Spinal cord (tissue), 9 donors: ENCODE measurements at regions not wholly inside any gene's neighbourhood (a gene's known extent, or its start where the extent isn't known, plus 50 kb on each side); places are given as distances from the start of the nearest gene placed in this dataset.

ENCODE experiments used
- DNase-seq, 6 donors: peaks; one replicate each; pipeline versions ENCODE4 v3.0.0 to v3.0.0-alpha.2; 2013 to 2015; ENCODE audit warnings: low spot score in 6 of 6, low read depth in 4 of 6
- H3K27ac ChIP-seq: one replicate; pipeline ENCODE4 v1.5.1; 2013; ENCODE audit warnings: low read depth, low read length, control low read depth
- H3K27me3 ChIP-seq: one replicate; pipeline ENCODE4 v1.6.1; 2013; ENCODE audit warnings: low read length; ENCODE audit not compliant: control insufficient read depth, insufficient read depth
- H3K36me3 ChIP-seq: one replicate; pipeline ENCODE4 v1.6.1; 2013; ENCODE audit warnings: low read length; ENCODE audit not compliant: control insufficient read depth, insufficient read depth
- H3K4me1 ChIP-seq: one replicate; pipeline ENCODE4 v1.6.1; 2013; ENCODE audit warnings: low read length; ENCODE audit not compliant: control insufficient read depth, insufficient read depth
- H3K4me3 ChIP-seq: one replicate; pipeline ENCODE4 v1.5.1; 2013; ENCODE audit warnings: low read depth, low read length, control low read depth
- H3K9me3 ChIP-seq: one replicate; pipeline ENCODE4 v1.6.1; 2013; ENCODE audit warnings: low read length; ENCODE audit not compliant: control insufficient read depth, insufficient read depth
- WGBS: methylation state at CpG from one replicate; pipeline ENCODE4 v1.1.5; 2013; ENCODE audit warnings: missing lambda C conversion rate; ENCODE audit not compliant: insufficient coverage; 5-methylcytosine and 5-hydroxymethylcytosine counted together
- donor health status: healthy.

DNA sequence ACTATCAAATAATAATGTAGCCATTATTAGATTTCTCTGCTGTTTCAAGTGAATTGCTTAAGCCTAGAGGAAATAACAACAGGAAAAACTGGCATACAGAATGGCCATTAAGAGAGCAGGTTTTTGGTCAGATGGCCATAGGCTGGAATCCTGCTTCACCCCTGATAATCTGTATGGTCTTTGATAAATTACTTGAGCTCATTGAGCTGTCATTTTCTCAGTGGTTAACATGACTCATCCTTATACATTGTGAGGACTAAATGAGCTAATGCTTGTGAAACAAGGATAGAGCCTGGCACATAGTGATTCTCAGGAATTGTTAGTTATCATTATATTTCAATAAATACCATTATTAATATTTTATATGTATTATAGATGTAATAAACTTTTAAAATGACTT lies 516.5 kb downstream of the KIF4B start:
- no peaks in the 10 kb centered on the region for H3K4me1 ChIP-seq
- no peak overlapping the region for H3K4me3 ChIP-seq
- no peaks in the 10 kb centered on the region for H3K27me3 ChIP-seq
- DNase-seq: peak in 1 of 6 donors; percentile 25
- H3K9me3 ChIP-seq: no peaks in the 10 kb centered on the region
- no peaks in the 10 kb centered on the region for H3K36me3 ChIP-seq
- no peak overlapping the region for H3K27ac ChIP-seq

DNA sequence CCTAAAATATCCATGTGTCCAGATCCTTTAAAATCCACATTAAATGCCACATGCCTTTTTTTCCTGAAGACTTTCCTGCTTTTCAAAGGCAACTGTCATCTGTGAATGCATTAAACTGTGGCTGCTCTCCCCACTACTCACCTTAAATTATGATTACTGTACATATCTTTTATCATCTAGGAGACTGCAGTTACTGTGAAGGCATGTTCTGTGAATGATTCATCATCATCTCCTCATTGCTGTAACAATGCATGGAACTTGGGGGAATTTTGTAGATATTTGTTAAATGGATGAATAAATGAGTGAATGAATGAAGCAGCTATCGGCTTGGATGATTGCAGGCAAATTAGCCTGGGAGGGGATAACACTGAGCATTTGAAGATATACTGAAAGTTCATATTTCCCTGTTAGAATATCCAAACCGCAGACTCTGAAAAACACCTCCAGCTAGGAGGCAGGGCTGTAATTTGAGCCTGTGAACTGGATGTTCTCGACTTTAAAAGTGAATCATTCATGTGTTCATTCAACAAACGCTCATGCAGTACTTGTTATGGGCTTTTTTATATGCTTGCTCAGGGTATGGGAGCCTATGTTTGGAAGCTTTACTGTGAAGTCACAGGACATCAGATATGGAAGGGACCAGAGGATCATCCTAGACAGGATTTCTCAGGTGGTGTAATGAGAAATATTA lies 519.2 kb downstream of the KIF4B start:
- Histone ChIP-seq H3K9me3 (no peaks in the 10 kb centered on the region), H3K4me1 (no peaks in the 10 kb centered on the region), H3K4me3 (no peak overlapping the region), H3K27ac (no peak overlapping the region), H3K36me3 (no peaks in the 10 kb centered on the region), H3K27me3 (no peaks in the 10 kb centered on the region)
- 59% methylated on average over 2 of the region's 4 CpGs for WGBS
- DNase-seq: no peak

DNA sequence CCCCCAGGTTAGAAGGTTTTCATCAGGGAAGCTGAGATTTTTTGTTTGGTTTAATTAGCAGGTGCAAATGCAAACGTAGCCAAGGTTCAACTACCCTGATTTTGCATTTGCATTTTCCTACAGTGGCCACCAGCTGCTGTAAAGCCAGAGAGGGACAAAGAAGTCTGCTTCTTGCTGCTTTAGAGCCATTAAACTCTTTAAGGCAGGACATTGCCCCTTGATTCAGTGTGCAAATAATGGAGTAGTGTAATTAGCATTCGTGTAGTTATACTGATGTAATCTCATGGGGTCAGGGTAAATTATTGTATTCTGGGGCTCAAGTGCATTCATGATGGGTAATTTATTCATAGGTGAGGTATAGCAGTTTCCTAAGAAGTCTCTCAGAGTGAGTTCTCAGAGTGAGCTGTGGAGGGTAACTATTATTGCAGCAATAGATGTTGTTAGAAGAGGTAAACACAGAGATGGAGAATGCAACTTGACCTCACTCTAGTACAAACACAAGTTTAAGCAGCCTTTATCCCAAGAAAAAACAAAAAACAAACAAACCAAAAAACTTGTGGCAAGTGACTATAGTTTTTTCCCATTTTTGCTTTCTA lies 526.5 kb downstream of the KIF4B start:
- Histone ChIP-seq H3K36me3 (no peaks in the 10 kb centered on the region), H3K4me1 (no peaks in the 10 kb centered on the region), H3K9me3 (no peaks in the 10 kb centered on the region), H3K4me3 (no peak overlapping the region), H3K27me3 (no peaks in the 10 kb centered on the region), H3K27ac (no peak overlapping the region)
- peak in 3 of 6 donors; percentile 16 to 80 (median 17) for DNase-seq
- 6% methylated on average over 2 of the region's 2 CpGs for WGBS

DNA sequence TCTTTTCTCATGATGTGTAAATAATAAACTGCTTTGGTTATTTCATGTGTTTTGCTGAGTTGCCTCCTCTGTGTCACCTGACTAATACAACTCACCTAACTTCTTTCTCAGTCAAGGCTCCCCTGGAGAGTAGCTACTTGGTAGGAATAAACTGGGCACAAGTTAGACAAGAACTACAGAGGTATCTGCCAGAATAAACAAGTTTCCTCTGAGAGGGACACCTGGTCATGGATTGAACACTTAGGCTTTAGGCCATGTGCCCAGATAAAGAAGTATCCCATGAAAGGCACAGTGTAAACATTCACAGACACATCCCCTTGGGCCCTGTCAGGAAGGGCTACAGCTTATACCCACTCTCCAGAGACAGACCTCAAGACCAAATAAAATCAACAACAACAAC lies 532.5 kb downstream of the KIF4B start:
- Histone ChIP-seq H3K9me3 (peaks cover 3% of the 10 kb centered on the region), H3K27ac (no peak overlapping the region), H3K4me3 (no peak overlapping the region), H3K27me3 (no peaks in the 10 kb centered on the region), H3K4me1 (no peaks in the 10 kb centered on the region), H3K36me3 (no peaks in the 10 kb centered on the region)
- DNase-seq: no peak

DNA sequence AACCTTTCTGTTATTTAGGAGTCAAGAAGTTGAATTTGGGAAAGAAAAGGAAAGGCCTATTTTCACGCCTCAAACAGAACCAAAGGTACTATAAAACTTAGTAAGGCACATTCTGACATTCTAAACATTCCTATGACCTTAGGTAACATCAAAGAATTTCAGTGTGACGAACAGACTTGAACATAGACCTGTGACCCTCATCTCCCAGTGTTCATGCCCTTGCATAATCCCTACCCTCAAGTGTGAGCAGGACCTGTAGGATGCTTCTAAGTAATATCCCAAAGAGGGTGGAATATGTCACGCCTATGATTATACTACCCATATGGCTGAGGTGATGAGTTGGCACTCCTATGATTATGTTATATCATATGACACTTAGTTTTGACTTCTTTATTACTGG lies 540.9 kb downstream of the KIF4B start:
- no peaks in the 10 kb centered on the region for H3K36me3 ChIP-seq
- no peaks in the 10 kb centered on the region for H3K27me3 ChIP-seq

DNA sequence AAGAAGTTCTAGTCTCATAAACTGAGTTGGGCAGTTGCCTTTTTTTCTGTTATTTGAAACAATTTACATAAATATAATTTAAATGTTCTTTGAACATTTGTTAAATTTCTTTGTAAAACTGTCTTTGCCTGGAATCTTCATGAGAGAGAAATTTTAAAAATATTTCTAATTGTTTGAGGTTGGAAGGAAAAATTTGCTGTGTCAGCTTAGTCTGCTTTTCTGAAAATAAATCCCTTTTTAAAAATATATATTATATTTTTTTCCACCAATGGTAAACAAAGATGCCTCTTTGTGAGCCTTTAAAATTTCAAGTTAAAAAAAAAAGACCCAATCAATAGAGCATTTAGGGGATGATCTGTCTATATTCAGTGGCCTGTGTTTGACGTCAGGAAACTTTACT lies 542.7 kb downstream of the KIF4B start:
- H3K36me3 ChIP-seq: no peaks in the 10 kb centered on the region
- H3K4me1 ChIP-seq: no peaks in the 10 kb centered on the region
- no peak overlapping the region for H3K4me3 ChIP-seq
- DNase-seq: no peak
- H3K27ac ChIP-seq: no peak overlapping the region
- H3K9me3 ChIP-seq: no peaks in the 10 kb centered on the region
- WGBS: no CpG with 5 or more reads among the region's 1 CpG
- no peaks in the 10 kb centered on the region for H3K27me3 ChIP-seq

More for the DNA sequence above, 540.9 kb downstream of the KIF4B start:
- Histone ChIP-seq H3K9me3 (peaks cover 3% of the 10 kb centered on the region), H3K27ac (no peak overlapping the region), H3K4me3 (no peak overlapping the region), H3K4me1 (no peaks in the 10 kb centered on the region)
- DNase-seq: no peak
- no CpG with 5 or more reads among the region's 3 CpGs for WGBS

DNA sequence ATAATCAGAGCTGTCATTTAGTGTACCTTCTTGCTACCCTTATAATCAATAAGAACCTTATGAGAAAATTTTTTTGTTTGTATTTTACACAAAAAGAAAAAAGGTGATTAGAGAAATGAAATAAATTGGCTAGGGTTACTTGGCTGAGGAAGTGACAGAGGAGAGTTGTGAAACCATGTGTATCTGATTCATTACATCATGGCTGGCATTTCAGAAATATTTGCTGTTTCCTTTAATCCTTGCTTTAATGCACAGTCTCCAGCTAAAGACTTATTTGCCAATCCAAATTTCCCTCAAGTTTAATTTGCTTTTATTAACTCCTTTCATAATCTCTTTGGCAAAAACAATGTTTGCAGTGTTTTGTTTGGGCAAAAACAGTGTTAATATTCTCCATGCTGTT lies 543.1 kb downstream of the KIF4B start:
- Histone ChIP-seq H3K9me3 (no peaks in the 10 kb centered on the region), H3K36me3 (no peaks in the 10 kb centered on the region), H3K27ac (no peak overlapping the region), H3K4me3 (no peak overlapping the region), H3K4me1 (no peaks in the 10 kb centered on the region), H3K27me3 (no peaks in the 10 kb centered on the region)
- no peak for DNase-seq

DNA sequence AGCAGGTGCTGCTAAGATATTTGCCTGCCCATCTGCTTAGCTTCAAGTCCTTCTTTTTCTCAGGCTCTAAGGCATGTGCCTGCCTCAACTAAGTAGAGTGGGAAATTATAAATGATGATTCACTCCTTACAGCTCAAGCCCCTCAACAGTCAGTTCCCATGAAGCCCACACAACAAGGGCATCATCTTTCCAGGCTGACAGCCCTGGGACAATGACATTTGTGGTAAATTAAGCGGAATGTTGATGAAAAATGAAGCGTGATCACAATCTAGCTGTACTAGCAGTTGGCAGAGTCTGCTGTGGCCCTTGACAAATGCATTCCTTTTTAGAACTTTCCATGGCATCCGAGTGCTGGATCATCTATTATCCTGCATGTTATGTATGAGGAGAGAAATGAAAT lies 548.6 kb downstream of the KIF4B start:
- Histone ChIP-seq H3K36me3 (no peaks in the 10 kb centered on the region), H3K4me1 (no peaks in the 10 kb centered on the region), H3K9me3 (no peaks in the 10 kb centered on the region), H3K27ac (no peak overlapping the region), H3K27me3 (no peaks in the 10 kb centered on the region), H3K4me3 (no peak overlapping the region)
- 73% methylated on average over 2 of the region's 3 CpGs for WGBS
- DNase-seq: peak in 1 of 6 donors; percentile 43

DNA sequence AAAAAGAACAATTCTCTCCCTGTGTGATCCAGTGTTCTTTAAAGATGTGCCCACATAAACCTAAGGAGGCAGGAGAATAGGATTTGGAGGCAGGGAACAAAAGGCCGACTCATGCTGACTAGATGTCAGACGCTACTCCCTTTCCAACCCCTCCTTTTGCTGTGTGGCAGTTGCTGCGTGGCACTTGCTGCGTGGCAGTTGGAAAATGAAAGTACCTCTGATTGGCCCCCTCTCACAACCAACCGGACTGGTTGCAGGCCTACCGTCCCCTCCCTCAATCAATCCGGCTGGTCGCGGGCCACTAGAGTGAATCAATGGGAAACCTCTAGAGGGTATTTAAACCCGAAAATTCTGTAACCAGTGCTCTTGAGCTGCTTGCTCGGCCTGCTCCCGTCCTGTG lies 551.0 kb downstream of the KIF4B start:
- no peak for DNase-seq
- no peaks in the 10 kb centered on the region for H3K36me3 ChIP-seq
- WGBS: 91% methylated on average over 10 of the region's 12 CpGs

DNA sequence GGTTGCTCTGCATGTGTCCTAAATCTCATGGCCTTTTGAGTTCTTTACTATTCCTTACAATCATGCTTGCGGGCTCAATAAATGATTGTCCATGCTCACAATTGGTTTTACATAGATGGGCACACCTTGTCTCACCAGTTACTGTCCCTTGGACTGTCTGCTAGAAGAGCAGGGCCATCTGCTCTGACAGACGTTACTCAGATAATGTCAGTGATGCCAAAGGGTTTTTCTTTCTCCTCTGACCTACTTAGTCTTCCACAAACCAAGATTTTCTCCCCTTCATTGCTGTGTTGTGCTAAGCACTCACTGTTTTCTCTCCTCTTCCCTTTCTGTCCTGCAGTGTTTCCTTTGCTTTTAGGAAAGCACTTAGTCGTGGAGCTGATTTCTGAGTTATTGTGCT lies 562.3 kb downstream of the KIF4B start:
- no peaks in the 10 kb centered on the region for H3K27me3 ChIP-seq
- H3K4me3 ChIP-seq: no peak overlapping the region
- no peaks in the 10 kb centered on the region for H3K36me3 ChIP-seq
- 93% methylated on average over 1 of the region's 3 CpGs for WGBS
- H3K9me3 ChIP-seq: no peaks in the 10 kb centered on the region
- DNase-seq: no peak
- H3K27ac ChIP-seq: no peak overlapping the region
- H3K4me1 ChIP-seq: no peaks in the 10 kb centered on the region

More for the DNA sequence above, 551.0 kb downstream of the KIF4B start:
- Histone ChIP-seq H3K27ac (no peak overlapping the region), H3K4me3 (no peak overlapping the region), H3K4me1 (no peaks in the 10 kb centered on the region), H3K27me3 (no peaks in the 10 kb centered on the region), H3K9me3 (no peaks in the 10 kb centered on the region)
